HepG2 (cell line): ENCODE measurements at regions not wholly inside any gene's neighbourhood (a gene's known extent, or its start where the extent isn't known, plus 50 kb on each side); places are given as distances from the start of the nearest gene placed in this dataset.

Experiments
- ATAC-seq: fragments of 200-7000 bp; cut with Tn5 transposase; 3 replicates; pipeline ENCODE4 v1.9.1; 2020; ENCODE audit warnings: mild to moderate bottlenecking, moderate library complexity
- BruUV-seq: library from RNA; stranded (reverse); fragments of 400-500 nt; replicated peaks from 2 replicates; lab custom pipeline; 2021; lab: Mats Ljungman, UMichigan
- CTCF ChIA-PET: fragments of 300-600 bp; formaldehyde crosslinking; extraction: SDS; loops from one replicate; lab custom pipeline; 2021; ENCODE audit warnings: low total read pairs, inconsistent platforms, low intra/inter-chr PET ratio; lab: Yijun Ruan, JAX
- POLR2A ChIA-PET: fragments of 350-600 bp; sonication (Branson Sonifier 250); formaldehyde crosslinking; loops from one replicate; lab custom pipeline; 2020; ENCODE audit warnings: antibody characterized with exemption, inconsistent platforms; lab: Yijun Ruan, JAX
- DNase-seq: peaks from one replicate; pipeline ENCODE4 v3.0.0-alpha.2; 2015; ENCODE audit warnings: low spot score
- FAIRE-seq: peaks from 3 replicates; lab custom pipeline; 2011; peaks lifted over from hg19 to GRCh38; lab: Jason Lieb, UNC
- H2AFZ ChIP-seq: one replicate; pipeline ENCODE4 v1.6.1; 2011; ENCODE audit warnings: low read length, inconsistent platforms
- H3K27ac ChIP-seq: fragments of 300-600 bp; 3 replicates; pipeline ENCODE4 v1.8.0; 2011; ENCODE audit warnings: mixed run types, mild to moderate bottlenecking, mixed read lengths, low read length, inconsistent platforms; ENCODE audit not compliant: insufficient read depth; ENCODE audit errors: extremely low read length
- H3K27me3 ChIP-seq, 2 experiments: fragments of 200-600 bp in 1 of 2; 2 replicates in 1 of 2; 3 replicates in 1 of 2; pipeline versions ENCODE4 v1.6.0 to v1.8.0; 2011; ENCODE audit warnings: low read length in 2 of 2, mild to moderate bottlenecking in 2 of 2, moderate library complexity in 2 of 2, inconsistent platforms in 1 of 2; ENCODE audit not compliant: insufficient read depth in 2 of 2, control insufficient read depth in 1 of 2
- H3K36me3 ChIP-seq, 2 experiments: fragments of 200-600 bp in 1 of 2; replicated peaks in 1 of 2; 2 replicates in 1 of 2; 3 replicates in 1 of 2; pipeline versions ENCODE4 v1.5.1 to v1.8.0; 2011; ENCODE audit warnings: low read length in 2 of 2, inconsistent platforms in 1 of 2; ENCODE audit not compliant: insufficient read depth in 2 of 2, control insufficient read depth in 1 of 2
- H3K4me1 ChIP-seq: 2 replicates; pipeline ENCODE4 v1.5.1; 2012; ENCODE audit warnings: low read length, inconsistent platforms; ENCODE audit not compliant: insufficient read depth
- H3K4me2 ChIP-seq: 2 replicates; pipeline ENCODE4 v1.6.0; 2011; ENCODE audit warnings: low read depth, low read length, inconsistent platforms
- H3K4me3 ChIP-seq, 3 experiments: fragments of 200-600 bp in 1 of 3; sonication (generic), shearing (Covaris generic) in 1 of 3; replicated peaks in 1 of 3; 2 replicates each; pipeline ENCODE4 v1.5.1; 2011 to 2016; ENCODE audit warnings: low read length in 3 of 3, inconsistent platforms in 2 of 3, low read depth in 2 of 3, mild to moderate bottlenecking in 2 of 3, control low read depth in 1 of 3, mixed read lengths in 1 of 3; ENCODE audit not compliant: insufficient read depth in 1 of 3
- H3K79me2 ChIP-seq: one replicate; pipeline ENCODE4 v1.6.1; 2011; ENCODE audit warnings: low read length, inconsistent platforms; ENCODE audit not compliant: insufficient read depth
- H3K9ac ChIP-seq: 2 replicates; pipeline ENCODE4 v1.6.0; 2011; ENCODE audit warnings: mild to moderate bottlenecking, low read depth, low read length, inconsistent platforms; ENCODE audit not compliant: insufficient read depth
- H3K9me3 ChIP-seq: 2 replicates; pipeline ENCODE4 v1.5.1; 2012; ENCODE audit warnings: mild to moderate bottlenecking, low read length
- H4K20me1 ChIP-seq: 2 replicates; pipeline ENCODE4 v1.6.0; 2011; ENCODE audit warnings: inconsistent platforms, mild to moderate bottlenecking, low read length, moderate library complexity; ENCODE audit not compliant: insufficient read depth
- ADNP ChIP-seq: sonication (generic); formaldehyde crosslinking; IDR thresholded peaks from 2 replicates; pipeline ENCODE4 v1.4.0; 2020; ENCODE audit warnings: missing genetic modification reagents
- CBX1 ChIP-seq: IDR thresholded peaks from one replicate; pipeline ENCODE4 v1.6.1; 2016; ENCODE audit warnings: antibody characterized with exemption, low read depth
- EEA1 ChIP-seq: sonication (generic); formaldehyde crosslinking; IDR thresholded peaks from 2 replicates; pipeline ENCODE4 v1.5.1; 2020; ENCODE audit warnings: mild to moderate bottlenecking, missing genetic modification reagents, borderline replicate concordance
- EZH2 ChIP-seq: conservative IDR thresholded peaks from 2 replicates; pipeline ENCODE4 v1.6.1; 2012; ENCODE audit warnings: mild to moderate bottlenecking, low read depth, low read length, moderate library complexity
- FOXA1 ChIP-seq, 2 experiments: fragments of 450-650 bp in 1 of 2; sonication (generic) in 1 of 2; formaldehyde crosslinking in 1 of 2; IDR thresholded peaks; 2 replicates each; pipeline versions ENCODE4 v1.4.0 to v1.6.1; 2016 to 2020; ENCODE audit warnings: missing genetic modification reagents in 1 of 2
- ISL2 ChIP-seq: sonication (generic); formaldehyde crosslinking; IDR thresholded peaks from 2 replicates; pipeline ENCODE4 v1.5.0; 2020; ENCODE audit warnings: missing genetic modification reagents
- MTA3 ChIP-seq: sonication (generic); formaldehyde crosslinking; IDR thresholded peaks from 2 replicates; pipeline ENCODE4 v1.4.0; 2020; ENCODE audit warnings: missing genetic modification reagents
- NFIC ChIP-seq: IDR thresholded peaks from 2 replicates; pipeline ENCODE4 v1.6.1; 2012; ENCODE audit warnings: mild to moderate bottlenecking, low read length, inconsistent platforms
- NFYC ChIP-seq: IDR thresholded peaks from 2 replicates; pipeline ENCODE4 v1.6.1; 2016; ENCODE audit warnings: missing genetic modification reagents, missing compliant biosample characterization
- NR1H2 ChIP-seq: sonication (generic); formaldehyde crosslinking; IDR thresholded peaks from 2 replicates; pipeline ENCODE4 v1.8.1; 2022; ENCODE audit warnings: low read depth, missing genetic modification reagents, borderline replicate concordance
- PCBP1 ChIP-seq: fragments of 200-400 bp; formaldehyde crosslinking; IDR thresholded peaks from 2 replicates; pipeline ENCODE4 v1.6.1; 2017; ENCODE audit warnings: mild to moderate bottlenecking, low read depth, low read length, borderline replicate concordance
- SRF ChIP-seq: IDR thresholded peaks from 2 replicates; pipeline ENCODE4 v1.6.1; 2011; ENCODE audit warnings: mild to moderate bottlenecking, low read depth, low read length, moderate library complexity
- TBL1XR1 ChIP-seq: fragments of 150-350 bp; IDR thresholded peaks from 2 replicates; pipeline ENCODE4 v1.6.1; 2014; ENCODE audit warnings: borderline replicate concordance, low read length; ENCODE audit not compliant: partially characterized antibody
- TBX3 ChIP-seq: fragments of 450-650 bp; IDR thresholded peaks from 2 replicates; pipeline ENCODE4 v1.6.1; 2017; ENCODE audit warnings: antibody characterized with exemption, mild to moderate bottlenecking, inconsistent platforms, borderline replicate concordance
- ZBTB42 ChIP-seq: sonication (generic); formaldehyde crosslinking; IDR thresholded peaks from 2 replicates; pipeline ENCODE4 v1.5.0; 2020; ENCODE audit warnings: mild to moderate bottlenecking, missing genetic modification reagents
- ZNF136 ChIP-seq: sonication (generic); formaldehyde crosslinking; IDR thresholded peaks from 2 replicates; pipeline ENCODE4 v1.8.1; 2022; ENCODE audit warnings: low read depth, mild to moderate bottlenecking, moderate library complexity, missing genetic modification reagents
- ZNF44 ChIP-seq: sonication (generic); formaldehyde crosslinking; IDR thresholded peaks from 2 replicates; pipeline ENCODE4 v1.5.1; 2020; ENCODE audit warnings: mild to moderate bottlenecking, missing genetic modification reagents
- ZNF562 ChIP-seq: sonication (generic); formaldehyde crosslinking; IDR thresholded peaks from 2 replicates; pipeline ENCODE4 v1.8.0; 2022; ENCODE audit warnings: missing genetic modification reagents, borderline replicate concordance
- ZNF563 ChIP-seq: sonication (generic); formaldehyde crosslinking; IDR thresholded peaks from 2 replicates; pipeline ENCODE4 v1.8.0; 2022; ENCODE audit warnings: mild to moderate bottlenecking, moderate library complexity, missing genetic modification reagents
- ZNF878 ChIP-seq: sonication (generic); formaldehyde crosslinking; IDR thresholded peaks from 2 replicates; pipeline ENCODE4 v1.8.1; 2023; ENCODE audit warnings: mild to moderate bottlenecking, missing genetic modification reagents, moderate library complexity
- WGBS: methylation state at CpG from one replicate; pipeline ENCODE4 v1.1.6; 2017; ENCODE audit warnings: low lambda C conversion rate; 5-methylcytosine and 5-hydroxymethylcytosine counted together
- in situ Hi-C: cut with HindIII; loops from 2 replicates; pipeline ENCODE4 v1.10.0; 2017; ENCODE audit warnings: low pct_unique_long_range_greater_than_20kb; ENCODE audit not compliant: extremely low pct_ligation_motif_present
- intact Hi-C: fragments of 100-400 bp; cut with micrococcal nuclease; formaldehyde crosslinking; loops from one replicate; pipeline ENCODE4 v1.10.0; 2022; ENCODE audit not compliant: unreplicated experiment

DNA sequence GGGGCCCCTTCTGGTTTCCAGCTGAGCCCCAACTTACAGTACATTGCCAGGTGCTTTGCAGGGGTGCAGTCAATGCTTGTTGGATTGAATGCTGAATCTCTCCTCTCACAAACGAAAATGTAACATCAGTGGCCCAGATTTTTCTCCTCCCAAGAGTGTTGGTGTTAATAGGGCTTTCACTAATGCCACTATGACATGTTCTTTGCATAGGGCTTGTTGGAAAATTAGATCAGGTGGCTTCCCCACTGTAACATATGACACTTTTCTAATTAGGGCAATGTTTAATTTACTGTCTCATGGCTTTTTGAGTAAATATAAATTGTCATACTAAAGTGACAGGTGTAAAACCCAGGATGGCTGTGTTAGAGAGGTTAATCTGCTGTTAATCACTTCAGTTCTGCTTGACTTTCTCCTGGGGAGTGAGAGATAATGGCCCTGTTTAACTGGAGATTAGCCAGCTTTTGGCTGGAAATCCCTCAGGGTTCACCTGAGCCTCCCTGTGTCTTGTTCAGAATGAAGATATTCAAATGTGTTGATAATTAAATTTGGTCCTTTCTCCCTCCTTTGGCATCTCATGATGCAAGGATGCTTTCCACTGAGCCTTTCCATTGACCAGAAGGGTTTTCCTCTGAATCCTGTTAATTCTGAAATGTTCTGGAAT is 502.3 kb downstream of the RBFOX1 start:
- FAIRE-seq (no peak), ATAC-seq (no peak), DNase-seq (no peak)
- H3K4me2 ChIP-seq = no peak overlapping the region
- TF ChIP-seq ZNF562 (CRISPR knock-in tag) = no peak
- TF ChIP-seq ISL2 (CRISPR knock-in tag) = no peak
- no peak for TF ChIP-seq EZH2
- no peak for TF ChIP-seq ZNF136
- TF ChIP-seq NFYC (CRISPR knock-in tag) = no peak
- no peak for TF ChIP-seq ZNF44 (CRISPR knock-in tag)
- no peak overlapping the region for H3K9ac ChIP-seq
- H3K36me3 ChIP-seq = no peaks in the 10 kb centered on the region
- CTCF ChIA-PET = no interaction called here
- intact Hi-C loops (no loop called here), in situ Hi-C loops (no loop called here)
- H3K79me2 ChIP-seq = no peaks in the 10 kb centered on the region
- 0% methylated on average over 1 of the region's 1 CpG for WGBS
- no peak overlapping the region for H3K27ac ChIP-seq
- POLR2A ChIA-PET = no interaction called here
- no peak overlapping the region for H3K4me3 ChIP-seq
- no peaks in the 10 kb centered on the region for H3K4me1 ChIP-seq
- no peak overlapping the region for H2AFZ ChIP-seq
- no peaks in the 10 kb centered on the region for H3K9me3 ChIP-seq
- no TSS peak for BruUV-seq
- no peaks in the 10 kb centered on the region for H4K20me1 ChIP-seq
- no peaks in the 10 kb centered on the region for H3K27me3 ChIP-seq

DNA sequence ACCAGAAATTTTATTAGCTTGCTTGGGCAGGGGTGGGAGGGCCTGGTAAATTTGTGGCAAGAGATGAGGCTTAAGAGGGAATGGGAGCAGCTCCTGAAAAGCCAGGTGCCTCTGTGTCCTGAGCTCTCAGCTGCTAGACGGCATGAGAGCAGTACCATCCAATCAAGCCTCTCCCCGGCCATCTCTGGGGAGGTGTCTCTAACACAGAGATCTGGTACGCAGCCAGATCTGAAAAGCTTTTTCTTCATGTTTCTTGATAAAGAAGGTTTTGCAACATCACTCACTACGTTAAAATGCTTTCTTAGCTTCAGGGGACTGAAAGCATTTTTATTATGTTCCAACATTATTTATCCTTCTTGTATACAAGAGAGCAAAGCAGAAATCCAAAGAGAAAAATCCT is 488.2 kb downstream of the RBFOX1 start:
- DNase-seq = no peak
- Histone ChIP-seq H2AFZ (no peak overlapping the region), H3K36me3 (no peaks in the 10 kb centered on the region), H3K9ac (no peak overlapping the region), H3K27ac (no peak overlapping the region), H3K9me3 (no peaks in the 10 kb centered on the region), H4K20me1 (no peaks in the 10 kb centered on the region), H3K4me2 (no peak overlapping the region), H3K79me2 (no peaks in the 10 kb centered on the region), H3K4me3 (no peak overlapping the region), H3K4me1 (no peaks in the 10 kb centered on the region), H3K27me3 (peaks cover 0 to 17% of the 10 kb centered on the region in 2 experiments; a peak in 2 of 5 replicates)
- CTCF ChIA-PET = no interaction called here
- POLR2A ChIA-PET = no interaction called here
- no peak for ATAC-seq
- intact Hi-C loops (no loop called here), in situ Hi-C loops (no loop called here)
- BruUV-seq = no TSS peak
- FAIRE-seq = no peak
- WGBS = 2% methylated on average over 4 of the region's 4 CpGs
- TF ChIP-seq CBX1 = no peak
- TF ChIP-seq TBX3 = no peak
- no peak for TF ChIP-seq ZBTB42 (CRISPR knock-in tag)
- TF ChIP-seq SRF = no peak
- TF ChIP-seq PCBP1 = no peak
- no peak for TF ChIP-seq MTA3
- no peak for TF ChIP-seq NR1H2 (CRISPR knock-in tag)
- TF ChIP-seq NFIC = no peak
- no peak for TF ChIP-seq ADNP (CRISPR knock-in tag)
- no peak for TF ChIP-seq TBL1XR1
- TF ChIP-seq ZNF563 (CRISPR knock-in tag) = no peak
- TF ChIP-seq FOXA1 (IDR thresholded peaks at IDR 0.05) = no peak
- TF ChIP-seq FOXA1 (CRISPR knock-in tag; IDR thresholded peaks at IDR 0.05) = no peak
- TF ChIP-seq ZNF878 = no peak
- TF ChIP-seq EEA1 = no peak
